ENCODE measurements at regions not wholly inside any gene's neighbourhood (a gene's known extent, or its start where the extent isn't known, plus 50 kb on each side); places are given as distances from the start of the nearest gene placed in this dataset.

- TF ChIP-seq CTCF (IDR thresholded peaks at IDR 0.05; ENCODE audit: poor library complexity): no peak
- TF ChIP-seq EZH2phosphoT487 (IDR thresholded peaks at IDR 0.05; ENCODE audit: low read depth, severe bottlenecking, unreplicated experiment): no peak
- TF ChIP-seq EZH2 (IDR thresholded peaks at IDR 0.05; ENCODE audit: borderline replicate concordance): no peak
Observed at GRCh38 chr6:146896062-146896813, 297.5 kb downstream of the ADGB start.

Measured in hepatocyte (in vitro differentiated cells).